Gastroesophageal sphincter (tissue), 4 donors: ENCODE measurements at regions not wholly inside any gene's neighbourhood (a gene's known extent, or its start where the extent isn't known, plus 50 kb on each side); places are given as distances from the start of the nearest gene placed in this dataset.

Experiments
- ATAC-seq: fragments of 150-250 bp; one replicate; pipeline ENCODE4 v1.9.1; 2016; ENCODE audit warnings: mild to moderate bottlenecking, moderate library complexity
- H3K27ac ChIP-seq, 4 donors: fragments of 200-600 bp; sonication (generic) in 3 of 4; 1 replicate in 3 of 4; 2 replicates in 1 of 4; pipeline ENCODE4 v1.5.1; 2016 to 2019
- H3K27me3 ChIP-seq: fragments of 200-600 bp; sonication (generic); one replicate; pipeline ENCODE4 v1.5.1; 2019
- H3K36me3 ChIP-seq, 2 donors: fragments of 200-600 bp; sonication (generic); one replicate each; pipeline ENCODE4 v1.5.1; 2019; ENCODE audit warnings: control low read depth in 1 of 2
- H3K4me1 ChIP-seq, 3 donors: fragments of 200-600 bp; sonication (generic); 1 replicate in 2 of 3; 2 replicates in 1 of 3; pipeline ENCODE4 v1.5.1; 2016 to 2019; ENCODE audit warnings: control low read depth in 2 of 3
- H3K4me3 ChIP-seq, 2 donors: fragments of 200-600 bp; sonication (generic); one replicate each; pipeline ENCODE4 v1.5.1; 2019; ENCODE audit warnings: mild to moderate bottlenecking in 1 of 2, moderate library complexity in 1 of 2
- H3K9me3 ChIP-seq, 3 donors: fragments of 200-600 bp; sonication (generic); one replicate each; pipeline ENCODE4 v1.5.1; 2017 to 2019; ENCODE audit warnings: control low read depth in 2 of 3
- CTCF ChIP-seq, 4 experiments: fragments of 200-600 bp in 2 of 4; fragments of 450-650 bp in 2 of 4; sonication (generic) in 1 of 4; IDR thresholded peaks; one replicate each; pipeline ENCODE4 v1.5.1; 2017 to 2019; ENCODE audit warnings: antibody characterized with exemption in 4 of 4, mild to moderate bottlenecking in 2 of 4, moderate library complexity in 2 of 4
- EP300 ChIP-seq: sonication (generic); formaldehyde crosslinking; IDR thresholded peaks from one replicate; pipeline ENCODE4 v1.6.1; 2017; ENCODE audit warnings: antibody characterized with exemption, mild to moderate bottlenecking
- POLR2A ChIP-seq, 2 donors: fragments of 450-650 bp; IDR thresholded peaks; one replicate each; pipeline ENCODE4 v1.6.1; 2017; ENCODE audit warnings: antibody characterized with exemption in 2 of 2, mild to moderate bottlenecking in 2 of 2, moderate library complexity in 1 of 2
- POLR2AphosphoS5 ChIP-seq: sonication (generic); formaldehyde crosslinking; IDR thresholded peaks from one replicate; pipeline ENCODE4 v1.6.1; 2017; ENCODE audit warnings: antibody characterized with exemption
- WGBS, 2 donors: methylation state at CpG; one replicate each; pipeline ENCODE4 v1.1.5; 2018; ENCODE audit warnings: low coverage in 1 of 2; 5-methylcytosine and 5-hydroxymethylcytosine counted together

DNA sequence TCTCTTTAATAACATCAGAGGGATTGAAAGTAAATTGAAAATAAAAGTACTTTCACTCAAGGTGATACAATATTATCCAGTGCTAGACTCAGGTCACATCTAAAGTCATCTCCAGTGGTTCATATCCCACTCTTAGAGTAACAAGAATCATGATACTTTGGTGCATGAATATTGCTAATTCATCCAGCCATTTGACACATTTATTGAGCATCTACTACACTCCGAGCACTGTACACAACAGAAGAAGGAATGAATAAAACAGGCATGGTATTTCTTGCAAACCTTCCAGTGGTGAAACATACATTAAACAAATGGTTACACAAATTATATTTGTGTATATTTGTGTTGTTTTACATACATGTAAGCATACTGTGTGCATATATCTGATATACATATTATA is 116.0 kb upstream of the TMCC3 start:
- no peak for ATAC-seq
- no peaks in the 10 kb centered on the region for H3K36me3 ChIP-seq
- H3K9me3 ChIP-seq: no peaks in the 10 kb centered on the region
- no peak overlapping the region for H3K4me3 ChIP-seq
- H3K27ac ChIP-seq: no peak overlapping the region
- TF ChIP-seq POLR2A (IDR thresholded peaks at IDR 0.05): no peak
- TF ChIP-seq CTCF (IDR thresholded peaks at IDR 0.05): no peak
- TF ChIP-seq EP300: no peak
- TF ChIP-seq POLR2AphosphoS5: no peak
- peaks cover 3 to 41% (median 5%) of the 10 kb centered on the region in 3 donors for H3K4me1 ChIP-seq
- H3K27me3 ChIP-seq: no peaks in the 10 kb centered on the region
- 92 to 95% methylated on average over 1 of the region's 1 CpG for WGBS, 2 donors

DNA sequence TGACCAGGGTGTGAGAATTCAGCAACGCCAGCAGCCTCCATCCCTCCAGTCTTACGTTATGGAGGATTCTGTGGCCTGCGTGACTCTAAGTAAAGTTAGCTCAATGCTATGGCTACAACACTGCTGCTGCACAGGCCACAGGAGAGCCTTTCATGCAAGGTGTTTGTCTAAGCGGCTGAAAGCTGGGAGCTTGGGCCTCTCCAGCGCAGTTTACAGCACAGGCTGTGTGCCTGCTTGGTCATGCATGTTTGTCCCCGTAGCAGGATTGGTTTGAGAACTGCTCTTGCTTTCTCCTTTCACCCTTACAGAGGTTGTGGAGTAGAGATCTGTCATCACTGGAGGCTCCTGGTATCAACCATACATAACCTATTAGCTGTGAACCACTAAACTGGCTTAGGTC is 113.1 kb upstream of the TMCC3 start:
- no peaks in the 10 kb centered on the region for H3K9me3 ChIP-seq
- no peak overlapping the region for H3K27ac ChIP-seq
- WGBS, 2 donors: 80 to 97% methylated on average over 1 to 5 of the region's 6 CpGs
- no peak for ATAC-seq
- H3K4me1 ChIP-seq: peaks cover under 1 to 20% (median 3%) of the 10 kb centered on the region in 3 donors
- no peaks in the 10 kb centered on the region for H3K36me3 ChIP-seq
- TF ChIP-seq POLR2AphosphoS5 (no peak), POLR2A (IDR thresholded peaks at IDR 0.05) (no peak), CTCF (IDR thresholded peaks at IDR 0.05) (no peak)
- H3K27me3 ChIP-seq: no peaks in the 10 kb centered on the region
- no peak overlapping the region for H3K4me3 ChIP-seq

- WGBS, 2 donors: 29 to 93% methylated on average over 1 to 3 of the region's 3 CpGs
- H3K27me3 ChIP-seq: no peaks in the 10 kb centered on the region
- no peaks in the 10 kb centered on the region for H3K36me3 ChIP-seq
- no peak overlapping the region for H3K27ac ChIP-seq
- no peak for TF ChIP-seq EP300
- ATAC-seq: no peak
- H3K9me3 ChIP-seq: no peaks in the 10 kb centered on the region
- peaks cover 0 to 15% (median 3%) of the 10 kb centered on the region in 3 donors for H3K4me1 ChIP-seq
- H3K4me3 ChIP-seq: no peak overlapping the region
These were observed 112.6 kb upstream of the TMCC3 start for GRCh38 chr12:94762943-94763342.

- no peaks in the 10 kb centered on the region for H3K36me3 ChIP-seq
- ATAC-seq: no peak
- WGBS, 2 donors: 59 to 68% methylated on average over 3 to 4 of the region's 4 CpGs
These were observed 112.0 kb upstream of the TMCC3 start for GRCh38 chr12:94762259-94762942.

GRCh38 chr12:94761559-94761958 is 111.2 kb upstream of the TMCC3 start:
- Histone ChIP-seq H3K9me3 (no peaks in the 10 kb centered on the region), H3K4me3 (no peak overlapping the region), H3K4me1 (peaks cover 0 to 13% (median 3%) of the 10 kb centered on the region in 3 donors), H3K27ac (no peak overlapping the region), H3K27me3 (no peaks in the 10 kb centered on the region), H3K36me3 (no peaks in the 10 kb centered on the region)
- no peak for TF ChIP-seq POLR2A (IDR thresholded peaks at IDR 0.05)
- TF ChIP-seq EP300: no peak
- TF ChIP-seq POLR2AphosphoS5: no peak
- TF ChIP-seq CTCF (IDR thresholded peaks at IDR 0.05): no peak
- ATAC-seq: no peak
- WGBS, 2 donors: 46 to 54% methylated on average over 3 of the region's 3 CpGs

More at GRCh38 chr12:94762259-94762942, 112.0 kb upstream of the TMCC3 start:
- Histone ChIP-seq H3K4me3 (no peak overlapping the region), H3K9me3 (no peaks in the 10 kb centered on the region), H3K4me1 (peaks cover 0 to 13% (median 3%) of the 10 kb centered on the region in 3 donors), H3K27me3 (no peaks in the 10 kb centered on the region), H3K27ac (no peak overlapping the region)
- TF ChIP-seq POLR2A (IDR thresholded peaks at IDR 0.05): no peak
- TF ChIP-seq CTCF (IDR thresholded peaks at IDR 0.05): no peak
- no peak for TF ChIP-seq EP300
- no peak for TF ChIP-seq POLR2AphosphoS5
